ENCODE measurements at regions not wholly inside any gene's neighbourhood (a gene's known extent, or its start where the extent isn't known, plus 50 kb on each side); places are given as distances from the start of the nearest gene placed in this dataset.

DNA sequence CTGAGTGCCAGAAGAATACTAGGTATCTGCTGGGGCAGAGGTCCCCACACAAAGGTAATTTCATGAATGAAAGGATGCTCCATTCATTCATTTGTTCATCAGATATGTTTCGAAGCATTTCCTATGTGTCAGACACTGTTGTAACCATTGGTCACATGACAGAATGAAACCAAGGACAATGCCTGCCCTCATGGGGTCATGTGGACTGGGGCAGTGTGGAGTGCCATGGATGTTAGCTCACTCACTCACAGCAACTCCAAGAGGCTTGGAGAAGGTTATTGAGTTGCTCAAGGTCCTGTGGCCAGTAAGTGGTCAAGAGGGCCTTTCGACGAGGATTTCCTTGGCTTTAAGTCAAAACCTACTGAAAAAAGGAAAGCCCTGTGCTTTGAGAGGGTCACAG is 223.5 kb downstream of the ARHGAP12 start:
- no peak for DNase-seq (ENCODE audit: low read depth)
- TF ChIP-seq, protein P1, sequence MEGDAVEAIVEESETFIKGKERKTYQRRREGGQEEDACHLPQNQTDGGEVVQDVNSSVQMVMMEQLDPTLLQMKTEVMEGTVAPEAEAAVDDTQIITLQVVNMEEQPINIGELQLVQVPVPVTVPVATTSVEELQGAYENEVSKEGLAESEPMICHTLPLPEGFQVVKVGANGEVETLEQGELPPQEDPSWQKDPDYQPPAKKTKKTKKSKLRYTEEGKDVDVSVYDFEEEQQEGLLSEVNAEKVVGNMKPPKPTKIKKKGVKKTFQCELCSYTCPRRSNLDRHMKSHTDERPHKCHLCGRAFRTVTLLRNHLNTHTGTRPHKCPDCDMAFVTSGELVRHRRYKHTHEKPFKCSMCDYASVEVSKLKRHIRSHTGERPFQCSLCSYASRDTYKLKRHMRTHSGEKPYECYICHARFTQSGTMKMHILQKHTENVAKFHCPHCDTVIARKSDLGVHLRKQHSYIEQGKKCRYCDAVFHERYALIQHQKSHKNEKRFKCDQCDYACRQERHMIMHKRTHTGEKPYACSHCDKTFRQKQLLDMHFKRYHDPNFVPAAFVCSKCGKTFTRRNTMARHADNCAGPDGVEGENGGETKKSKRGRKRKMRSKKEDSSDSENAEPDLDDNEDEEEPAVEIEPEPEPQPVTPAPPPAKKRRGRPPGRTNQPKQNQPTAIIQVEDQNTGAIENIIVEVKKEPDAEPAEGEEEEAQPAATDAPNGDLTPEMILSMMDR (IDR thresholded peaks at IDR 0.05; ENCODE audit: insufficient read depth, low read length, poor library complexity, severe bottlenecking): no peak
- Histone ChIP-seq H3K27me3 (ENCODE audit: control insufficient read depth, insufficient read depth, low read length) (no peaks in the 10 kb centered on the region), H3K36me3 (ENCODE audit: control insufficient read depth, insufficient read depth, low read length) (no peaks in the 10 kb centered on the region), H3K4me3 (ENCODE audit: low read depth, low read length) (no peak overlapping the region)

DNA sequence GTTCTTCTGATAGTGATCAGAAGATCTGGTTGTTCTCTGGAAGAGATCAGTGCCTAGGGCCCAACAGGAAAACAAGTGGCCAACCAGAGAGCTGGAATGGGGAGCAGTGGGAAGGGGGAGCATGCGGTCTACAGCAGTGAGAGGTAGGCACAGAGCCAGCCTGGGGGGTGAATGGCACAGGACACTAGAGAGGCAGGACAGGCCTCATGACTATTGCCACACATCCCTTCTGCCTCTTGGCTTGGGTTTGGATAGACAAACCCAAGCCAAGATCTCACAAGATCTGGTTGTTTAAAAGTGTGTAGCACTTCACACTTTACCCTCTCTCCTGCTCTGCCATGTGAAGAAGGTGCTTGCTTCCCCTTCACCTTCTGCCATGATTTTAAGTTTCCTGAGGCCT is 224.4 kb downstream of the ARHGAP12 start:
- DNase-seq (ENCODE audit: low read depth): no peak
- TF ChIP-seq, protein P1 (IDR thresholded peaks at IDR 0.05; ENCODE audit: insufficient read depth, low read length, poor library complexity, severe bottlenecking): no peak
- Histone ChIP-seq H3K27me3 (ENCODE audit: control insufficient read depth, insufficient read depth, low read length) (no peaks in the 10 kb centered on the region), H3K36me3 (ENCODE audit: control insufficient read depth, insufficient read depth, low read length) (no peaks in the 10 kb centered on the region), H3K4me3 (ENCODE audit: low read depth, low read length) (no peak overlapping the region)

GRCh38 chr10:31702954-31703353 is 225.7 kb downstream of the ARHGAP12 start:
- H3K4me3 ChIP-seq (ENCODE audit: low read depth, low read length): no peak overlapping the region
- no peak for DNase-seq (ENCODE audit: low read depth)
- H3K36me3 ChIP-seq (ENCODE audit: control insufficient read depth, insufficient read depth, low read length): no peaks in the 10 kb centered on the region
- TF ChIP-seq, protein P1 (IDR thresholded peaks at IDR 0.05; ENCODE audit: insufficient read depth, low read length, poor library complexity, severe bottlenecking): no peak
- H3K27me3 ChIP-seq (ENCODE audit: control insufficient read depth, insufficient read depth, low read length): no peaks in the 10 kb centered on the region

DNA sequence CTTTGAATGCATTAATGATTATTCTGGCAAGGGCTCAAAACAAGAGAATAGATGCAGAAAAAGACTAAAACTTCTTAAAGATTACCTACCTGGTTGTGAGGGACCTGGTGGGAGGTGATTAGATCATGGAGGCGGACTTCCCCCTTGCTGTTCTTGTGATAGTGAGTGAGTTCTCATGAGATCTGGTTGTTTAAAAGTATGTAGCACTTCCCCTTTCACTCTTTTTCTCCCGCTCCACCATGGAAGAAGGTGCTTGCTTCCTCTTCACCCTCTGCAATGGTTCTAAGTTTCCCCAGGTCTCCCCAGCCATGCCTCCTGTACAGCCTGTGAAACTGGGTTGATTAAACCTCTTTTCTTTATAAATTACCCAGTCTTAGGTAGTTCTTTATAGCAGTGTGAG is 226.6 kb downstream of the ARHGAP12 start:
- H3K36me3 ChIP-seq (ENCODE audit: control insufficient read depth, insufficient read depth, low read length): no peaks in the 10 kb centered on the region
- no peak for DNase-seq (ENCODE audit: low read depth)
- H3K27me3 ChIP-seq (ENCODE audit: control insufficient read depth, insufficient read depth, low read length): no peaks in the 10 kb centered on the region
- TF ChIP-seq, protein P1 (IDR thresholded peaks at IDR 0.05; ENCODE audit: insufficient read depth, low read length, poor library complexity, severe bottlenecking): no peak
- no peak overlapping the region for H3K4me3 ChIP-seq (ENCODE audit: low read depth, low read length)

GRCh38 chr10:31701546-31701945 is 227.1 kb downstream of the ARHGAP12 start:
- Histone ChIP-seq H3K27me3 (ENCODE audit: control insufficient read depth, insufficient read depth, low read length) (no peaks in the 10 kb centered on the region), H3K36me3 (ENCODE audit: control insufficient read depth, insufficient read depth, low read length) (no peaks in the 10 kb centered on the region), H3K4me3 (ENCODE audit: low read depth, low read length) (no peak overlapping the region)
- no peak for DNase-seq (ENCODE audit: low read depth)
- TF ChIP-seq, protein P1 (IDR thresholded peaks at IDR 0.05; ENCODE audit: insufficient read depth, low read length, poor library complexity, severe bottlenecking): no peak

- Histone ChIP-seq H3K4me3 (ENCODE audit: low read depth, low read length) (no peak overlapping the region), H3K36me3 (ENCODE audit: control insufficient read depth, insufficient read depth, low read length) (no peaks in the 10 kb centered on the region), H3K27me3 (ENCODE audit: control insufficient read depth, insufficient read depth, low read length) (no peaks in the 10 kb centered on the region)
- no peak for DNase-seq (ENCODE audit: low read depth)
- TF ChIP-seq, protein P1 (IDR thresholded peaks at IDR 0.05; ENCODE audit: insufficient read depth, low read length, poor library complexity, severe bottlenecking): no peak
Observed at GRCh38 chr10:31700181-31700611, 228.4 kb downstream of the ARHGAP12 start.

All from kidney epithelial cell (primary cell).